Ramos (cell line): ENCODE measurements at regions not wholly inside any gene's neighbourhood (a gene's known extent, or its start where the extent isn't known, plus 50 kb on each side); places are given as distances from the start of the nearest gene placed in this dataset.

ENCODE experiments used
- in situ Hi-C: fragments of 300-500 bp; cut with MboI; formaldehyde crosslinking; loops from one replicate; pipeline ENCODE4 v1.14.3; 2022; ENCODE audit warnings: low sequenced_read_pairs; ENCODE audit not compliant: unreplicated experiment

DNA sequence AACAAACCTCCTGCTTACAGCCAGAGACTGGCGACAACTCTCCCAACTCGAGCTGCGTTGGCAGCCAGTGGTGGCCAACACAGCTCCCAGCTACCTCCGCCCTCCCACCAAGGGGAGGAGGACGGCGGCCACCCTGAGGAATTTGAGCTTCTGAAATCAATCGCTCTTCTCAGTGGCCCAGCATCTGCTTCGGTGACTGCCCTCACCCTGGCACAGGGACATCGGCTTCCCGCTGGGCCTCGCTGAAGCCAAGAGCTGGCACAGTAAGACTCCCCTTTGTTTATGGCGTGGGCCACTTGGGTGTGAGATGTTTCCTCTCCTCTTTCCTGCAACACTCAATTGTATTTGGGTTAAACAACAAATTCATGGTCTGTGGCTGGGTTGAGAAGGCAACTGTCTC, 136.2 kb downstream of the ZBTB18 start:
- in situ Hi-C loops = no loop called here

DNA sequence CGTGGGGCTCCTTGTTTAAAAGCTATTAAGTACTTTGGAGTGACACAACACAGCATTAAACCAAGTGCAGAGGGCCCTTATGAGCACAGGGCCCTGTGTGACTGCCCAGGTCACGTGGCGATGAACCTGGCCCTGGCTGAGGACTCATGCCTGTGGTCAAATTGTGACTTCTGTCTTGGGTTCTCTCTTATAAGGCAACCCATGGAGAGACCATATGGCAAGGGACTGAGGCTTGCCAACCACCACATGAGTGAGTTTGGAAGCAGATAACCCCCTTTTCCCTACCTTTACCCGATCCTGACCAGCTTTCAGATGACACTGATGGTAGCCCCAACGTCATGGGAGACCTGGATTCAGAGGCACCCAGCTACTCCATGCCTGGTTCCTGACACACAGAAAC, 140.5 kb downstream of the ZBTB18 start:
- in situ Hi-C loops = no loop called here

DNA sequence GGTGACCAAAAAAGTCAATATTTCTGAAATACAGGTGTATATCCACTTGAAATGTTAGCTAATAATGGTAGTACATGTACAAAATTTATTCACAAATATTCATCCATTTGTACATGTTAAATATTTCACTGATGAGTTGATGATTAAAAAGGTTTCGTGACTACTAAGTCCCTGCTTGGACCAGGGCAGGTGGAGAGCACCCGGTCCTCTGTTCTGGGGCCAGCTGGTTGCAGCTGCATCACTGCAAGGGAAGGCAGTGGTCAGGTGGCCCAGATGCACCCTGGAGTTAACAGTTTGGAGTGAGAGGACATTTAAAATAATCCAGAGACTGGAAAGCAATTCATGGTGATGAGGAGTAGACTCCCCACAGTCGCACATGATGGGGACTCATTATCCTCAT, 141.2 kb downstream of the ZBTB18 start:
- in situ Hi-C loops = no loop called here

DNA sequence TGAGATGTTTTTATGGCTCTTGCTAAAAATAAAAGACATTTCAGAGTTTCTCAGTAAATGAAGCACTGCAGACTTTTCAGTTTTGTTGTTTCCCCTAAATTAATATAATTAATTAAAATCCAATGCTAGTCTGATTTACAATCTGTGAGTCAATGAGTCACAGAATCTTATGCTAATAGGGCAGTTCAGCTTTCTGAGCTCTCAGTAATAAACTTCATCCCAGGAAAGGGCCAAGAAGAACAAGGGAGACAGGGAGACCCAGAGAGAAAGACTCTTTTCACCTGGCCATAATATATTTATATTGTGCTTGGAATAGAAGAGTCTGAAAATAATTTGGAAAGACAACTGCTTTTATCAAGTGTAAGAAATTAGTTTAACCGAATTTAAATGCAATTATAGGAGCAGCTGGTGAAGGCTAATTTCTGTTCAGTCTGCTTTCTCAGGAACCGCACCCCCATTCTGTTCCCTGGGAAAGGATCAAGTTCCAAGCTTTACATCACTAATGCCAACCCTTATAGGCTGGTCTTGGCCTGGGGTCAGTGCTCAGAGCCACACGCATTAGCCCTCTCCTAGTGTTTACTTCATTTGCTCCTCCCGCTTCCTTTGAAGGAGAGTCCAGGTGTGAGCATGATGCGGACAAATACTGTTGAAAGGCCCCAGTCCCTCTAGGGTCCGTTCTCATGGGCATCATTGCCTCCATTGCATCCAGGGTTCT, 145.6 kb downstream of the ZBTB18 start:
- in situ Hi-C loops = no loop called here

DNA sequence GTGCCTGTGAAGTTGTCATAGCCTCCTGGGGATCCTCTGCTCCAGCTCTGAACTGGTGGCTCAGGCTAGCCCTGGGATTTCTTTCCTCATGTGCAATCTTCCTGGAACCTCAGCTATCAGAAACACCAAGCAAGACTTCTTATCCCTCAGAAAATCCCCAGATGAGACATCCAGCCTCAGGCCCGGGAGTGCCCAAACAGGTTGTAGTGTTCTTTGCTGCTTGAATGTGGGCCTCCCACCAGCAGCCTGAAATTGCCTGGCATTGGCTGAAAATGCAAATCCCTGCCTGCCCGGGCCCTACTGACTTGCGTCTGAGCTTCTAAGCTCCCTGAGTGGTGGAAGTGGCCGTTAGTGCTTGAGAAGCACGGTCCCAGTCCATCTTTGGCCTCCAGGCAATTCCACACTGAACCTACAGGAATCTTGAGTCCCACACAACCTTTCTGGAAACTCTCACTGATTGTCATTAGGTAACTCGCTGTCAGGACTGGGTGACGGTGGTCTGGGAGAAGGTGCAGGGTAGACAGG, 146.8 kb downstream of the ZBTB18 start:
- in situ Hi-C loops = no loop called here

DNA sequence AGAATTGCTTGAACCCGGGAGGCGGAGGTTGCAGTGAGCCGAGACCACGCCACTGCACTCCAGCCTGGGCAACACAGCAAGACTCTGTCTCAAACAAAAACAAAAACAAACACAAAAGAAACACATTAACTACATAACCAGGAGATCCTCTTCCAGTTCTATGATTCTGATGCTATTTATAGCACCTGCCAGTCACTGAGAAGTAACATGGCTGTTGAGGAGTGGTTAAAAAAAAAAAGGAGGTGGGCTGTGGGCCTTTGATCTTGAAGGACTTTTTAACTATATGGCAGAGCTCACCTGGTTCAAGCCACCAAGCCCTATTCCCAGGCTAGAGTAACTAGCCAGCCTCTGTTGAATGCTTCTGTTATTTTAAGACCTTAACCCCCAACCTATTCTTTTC, 148.8 kb downstream of the ZBTB18 start:
- in situ Hi-C loops = no loop called here

DNA sequence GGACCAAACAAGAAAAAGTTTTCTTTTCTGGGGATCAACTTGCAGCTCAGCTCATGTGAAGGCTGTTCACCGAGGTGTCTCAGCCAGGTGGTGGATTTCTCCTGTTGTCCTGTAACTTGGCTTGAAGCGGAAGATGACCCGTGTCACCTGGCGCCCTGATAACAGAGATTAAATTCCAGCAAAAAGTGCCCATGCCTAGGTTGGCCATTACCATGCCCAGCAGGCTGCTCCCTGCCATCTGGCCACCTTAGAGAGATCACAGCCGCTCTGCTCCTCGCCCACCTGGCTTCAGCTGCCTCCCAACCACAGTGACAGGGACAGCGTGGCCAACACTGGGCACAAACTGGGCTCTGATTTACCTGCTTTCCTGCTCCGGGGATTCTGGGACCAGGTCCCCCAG, 149.5 kb downstream of the ZBTB18 start:
- in situ Hi-C loops = no loop called here

DNA sequence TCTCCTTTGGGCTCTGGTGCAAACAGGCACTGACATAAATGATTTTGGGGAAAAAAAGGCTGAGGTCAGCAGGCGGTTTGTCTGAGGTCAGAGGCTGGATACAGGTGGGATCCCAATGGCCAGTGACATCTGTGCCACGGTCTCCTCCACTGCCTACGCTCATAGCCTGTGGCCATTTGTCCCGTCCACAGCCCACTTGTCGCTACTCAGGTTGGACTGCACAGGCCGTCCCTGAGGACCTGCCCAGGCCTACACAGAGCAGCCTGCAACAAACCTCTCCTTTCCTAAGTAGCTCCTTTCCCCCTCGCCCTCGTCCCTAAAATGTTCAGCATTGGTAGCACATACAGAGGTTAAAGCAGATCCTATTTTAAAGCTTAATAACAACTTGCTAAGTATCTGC, 150.7 kb downstream of the ZBTB18 start:
- in situ Hi-C loops = no loop called here

DNA sequence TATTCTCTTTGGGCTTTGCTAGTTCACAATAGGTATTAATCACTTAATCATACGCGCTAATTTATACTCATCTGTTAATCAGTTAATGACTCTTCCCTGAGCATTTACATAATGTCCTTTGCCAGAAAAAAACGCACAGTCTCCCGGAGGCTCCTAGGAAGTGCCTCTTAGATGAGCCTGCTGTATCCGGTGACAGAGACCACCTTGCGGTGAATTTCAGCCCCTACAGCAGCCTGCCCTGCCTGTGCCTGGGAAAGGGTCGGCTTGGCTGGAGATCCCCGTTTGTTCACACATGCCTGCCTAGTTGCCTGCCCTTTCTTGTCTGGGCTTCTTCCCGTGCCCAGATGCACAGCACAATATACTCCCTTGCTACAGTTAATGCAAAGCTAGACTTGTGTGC, 152.9 kb downstream of the ZBTB18 start:
- in situ Hi-C loops = no loop called here

DNA sequence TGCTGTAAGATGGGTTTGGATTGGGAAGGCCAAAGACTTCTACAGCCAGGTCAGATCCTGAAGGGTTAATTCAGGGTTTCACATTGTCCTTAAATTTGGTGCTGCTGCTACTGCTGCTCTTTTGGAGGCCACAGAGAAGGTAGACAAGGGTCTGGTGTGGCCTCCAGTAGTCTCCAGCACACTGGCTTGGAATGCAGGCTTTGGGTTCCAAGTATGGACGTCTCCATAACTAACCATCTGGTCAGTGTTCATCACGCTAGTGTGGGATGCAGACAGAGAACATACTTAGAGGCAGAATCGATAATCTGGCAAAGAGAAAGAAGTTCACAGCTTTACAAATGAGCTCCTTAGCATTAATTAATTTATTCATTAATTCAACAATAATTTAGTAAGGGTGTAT, 154.1 kb downstream of the ZBTB18 start:
- in situ Hi-C loops = no loop called here

DNA sequence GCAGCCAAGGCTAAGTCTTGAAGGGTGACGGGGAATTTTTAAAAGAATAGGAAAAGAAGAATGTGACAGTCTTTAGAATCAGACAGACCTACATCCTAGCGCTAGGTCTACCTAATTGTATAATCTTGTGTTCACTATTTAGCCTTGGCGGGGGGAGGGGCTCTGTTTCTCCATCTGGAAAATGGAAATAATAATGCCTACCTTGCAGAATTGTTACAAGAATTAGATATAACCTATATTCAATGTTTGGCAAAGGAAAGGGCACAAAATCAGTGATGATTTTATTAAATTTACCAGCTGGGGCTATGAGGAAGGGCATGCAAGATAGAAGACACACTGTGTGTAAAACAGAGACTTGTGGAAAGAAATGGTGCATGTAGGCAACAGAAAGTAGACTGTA, 154.8 kb downstream of the ZBTB18 start:
- in situ Hi-C loops = no loop called here

DNA sequence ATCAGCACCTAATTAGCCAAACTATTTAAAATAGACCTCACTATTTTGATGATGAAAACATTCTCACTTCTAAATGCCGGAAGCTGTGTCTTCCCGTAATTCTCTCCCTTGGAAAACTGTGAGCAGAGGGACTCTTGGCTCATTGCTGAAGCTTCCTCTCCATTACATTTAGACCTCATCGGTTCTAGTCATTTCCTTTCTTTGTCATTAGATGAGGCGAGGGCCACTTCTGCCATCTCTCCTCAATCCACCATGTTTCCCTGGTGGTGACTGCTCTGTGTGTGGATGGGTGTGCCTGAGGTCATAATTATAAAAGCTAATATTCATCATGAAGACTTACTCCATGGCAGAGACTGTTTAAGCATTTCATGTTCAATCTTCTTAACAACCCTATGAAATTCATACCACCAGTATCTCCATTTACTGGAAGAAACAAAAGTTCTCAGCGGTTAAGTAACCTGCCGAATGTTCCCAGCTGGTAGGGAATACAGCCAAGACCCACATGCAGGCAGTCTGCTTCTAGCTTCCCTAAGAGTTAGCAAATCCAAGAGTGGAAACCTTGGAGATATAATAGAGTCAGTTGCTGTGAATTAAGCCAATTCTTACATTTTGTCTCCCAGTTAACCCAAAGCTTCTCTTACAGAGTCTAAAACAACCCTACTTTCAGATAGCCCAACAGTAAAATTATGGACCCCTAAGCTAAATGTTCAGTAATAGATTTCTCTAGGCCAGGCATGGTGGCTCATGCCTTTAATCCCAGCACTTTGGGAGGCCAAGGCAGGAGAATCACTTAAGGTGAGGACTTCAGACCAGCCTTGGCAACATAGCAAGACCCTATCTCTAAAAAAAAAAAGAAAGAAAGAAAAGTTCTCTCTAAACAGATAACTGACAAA, 156.2 kb downstream of the ZBTB18 start:
- in situ Hi-C loops = no loop called here

DNA sequence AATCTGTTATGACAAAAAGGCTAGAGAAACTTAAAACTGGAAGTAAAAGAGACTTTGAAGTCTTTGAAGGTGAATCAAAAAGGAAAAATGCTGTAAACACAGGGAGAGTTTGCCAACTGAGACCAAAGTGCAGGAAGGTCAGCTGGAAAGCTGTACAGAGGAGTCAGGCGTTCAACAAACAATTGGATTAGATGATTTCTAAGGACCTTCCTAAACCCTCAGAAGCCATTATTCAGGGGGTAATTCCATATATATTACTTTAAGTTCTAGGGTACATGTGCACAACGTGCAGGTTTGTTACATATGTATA, 156.8 kb downstream of the ZBTB18 start:
- in situ Hi-C loops = no loop called here

DNA sequence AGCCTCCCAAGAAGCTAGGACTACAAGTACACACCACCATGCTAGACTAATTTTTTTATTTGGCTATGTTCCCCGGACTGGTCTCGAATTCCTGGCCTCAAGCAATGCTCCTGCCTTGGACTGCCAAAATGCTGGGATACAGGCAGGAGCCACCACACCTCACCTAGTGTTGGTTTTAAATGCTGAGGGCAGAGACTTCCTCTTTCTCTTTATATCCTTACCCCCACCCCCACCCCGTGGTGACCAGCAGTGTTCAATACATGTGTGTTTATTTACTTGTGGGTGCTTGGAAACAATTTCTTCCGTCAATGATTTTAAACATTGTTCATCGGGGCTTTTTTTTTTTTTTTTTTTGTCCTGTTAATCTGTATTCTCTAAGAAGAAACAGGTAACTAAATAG, 158.9 kb downstream of the ZBTB18 start:
- in situ Hi-C loops = no loop called here

DNA sequence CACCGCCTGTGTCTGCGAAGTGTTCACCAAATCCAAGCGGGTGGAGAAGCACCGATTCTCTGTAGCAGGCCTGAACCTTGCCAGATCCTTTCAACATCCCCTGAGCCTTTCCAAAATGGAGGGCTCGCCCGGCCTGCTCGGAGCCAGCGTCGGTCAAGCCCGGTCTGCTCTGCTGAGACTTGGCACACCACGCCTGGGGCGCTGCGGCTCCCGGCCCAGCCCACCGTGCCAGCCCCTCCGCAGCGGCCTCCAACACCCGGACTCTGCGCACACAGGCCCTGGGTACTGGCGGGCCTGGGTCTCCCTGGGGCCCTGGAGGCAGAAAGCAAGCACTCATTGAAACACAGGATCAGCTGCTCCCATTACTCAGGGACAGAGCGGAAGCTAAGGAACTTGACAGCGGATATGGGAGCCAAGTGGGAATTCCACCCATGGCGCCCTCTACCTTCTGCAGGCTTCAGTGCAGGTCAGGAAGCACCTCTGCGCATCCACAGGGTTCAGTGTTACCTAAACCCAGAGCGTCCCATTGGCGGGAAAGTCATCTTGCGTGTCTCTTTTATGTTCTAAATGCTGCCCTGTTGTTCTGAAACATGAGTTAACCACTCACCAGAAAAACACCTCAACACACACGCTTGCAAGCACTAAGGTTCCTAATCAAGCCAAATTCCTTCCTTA, 159.9 kb downstream of the ZBTB18 start:
- in situ Hi-C loops = no loop called here

DNA sequence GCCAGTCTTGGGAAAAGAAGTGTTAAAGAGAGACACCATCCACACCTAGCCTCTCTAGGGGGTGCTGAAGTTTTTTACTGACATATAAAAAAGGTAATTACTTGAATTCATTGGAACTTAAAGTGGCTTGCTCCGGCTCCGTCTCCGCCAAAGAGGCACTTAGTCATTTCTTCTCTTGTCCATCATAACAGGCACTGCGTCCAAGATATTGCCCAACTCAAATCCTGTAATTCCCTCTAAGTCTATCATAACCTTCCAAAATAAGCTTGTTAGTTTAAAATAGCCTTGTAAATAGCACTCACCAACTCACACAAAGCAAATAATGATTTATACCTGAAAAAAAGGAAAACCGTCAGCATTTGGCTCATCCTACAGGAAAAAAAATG, 160.5 kb downstream of the ZBTB18 start:
- in situ Hi-C loops = no loop called here

DNA sequence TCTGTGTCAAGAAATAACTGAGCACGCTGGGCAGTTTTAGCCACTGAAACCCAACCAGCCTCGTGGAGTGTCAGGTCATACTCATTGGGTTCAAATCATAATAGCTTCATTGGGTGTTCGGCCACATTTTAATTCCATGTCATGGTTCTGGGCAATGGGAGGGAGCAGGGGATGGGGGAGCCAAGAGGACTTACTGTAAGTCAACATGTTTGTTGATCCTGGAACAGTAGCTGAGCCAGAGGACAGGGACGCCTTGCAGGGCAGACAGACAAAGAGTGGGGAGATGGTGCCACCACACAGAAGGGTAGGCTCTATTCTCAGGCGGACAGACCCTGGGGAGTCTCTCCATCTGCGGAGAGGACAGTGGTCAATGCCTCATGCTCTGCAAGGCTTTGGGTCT, 161.1 kb downstream of the ZBTB18 start:
- in situ Hi-C loops = no loop called here

DNA sequence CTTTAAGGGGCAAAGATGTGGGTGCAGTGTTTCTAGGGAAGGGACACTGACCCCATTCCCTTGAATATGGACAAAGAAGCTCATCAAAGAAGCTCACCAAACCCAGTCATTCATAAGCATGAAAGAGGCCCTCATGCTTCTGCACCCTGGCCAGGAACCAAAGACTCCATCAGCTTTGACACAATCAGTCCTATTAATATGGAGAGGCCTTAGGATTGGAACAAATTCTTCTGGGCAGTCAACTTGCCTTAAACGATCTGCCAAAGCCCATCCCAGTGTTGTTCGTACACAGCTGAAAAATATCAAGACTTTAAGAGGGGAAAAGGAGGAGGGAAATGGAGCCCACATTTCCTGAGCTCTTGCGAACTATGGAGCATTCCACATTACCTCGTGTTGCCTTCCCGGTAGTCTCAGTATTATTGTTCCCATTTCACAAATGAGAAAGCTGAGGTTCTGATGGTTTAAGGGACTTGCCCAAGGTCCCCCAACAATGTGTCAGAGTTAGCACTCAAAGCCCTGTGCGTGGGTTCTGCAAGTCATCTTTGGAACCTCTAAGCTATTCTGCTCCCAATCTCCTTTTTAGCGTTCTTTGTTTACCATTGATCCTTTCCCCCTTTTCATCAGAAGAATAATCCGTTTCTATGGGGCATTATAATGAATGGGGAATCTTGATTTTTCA, 161.9 kb downstream of the ZBTB18 start:
- in situ Hi-C loops = no loop called here

DNA sequence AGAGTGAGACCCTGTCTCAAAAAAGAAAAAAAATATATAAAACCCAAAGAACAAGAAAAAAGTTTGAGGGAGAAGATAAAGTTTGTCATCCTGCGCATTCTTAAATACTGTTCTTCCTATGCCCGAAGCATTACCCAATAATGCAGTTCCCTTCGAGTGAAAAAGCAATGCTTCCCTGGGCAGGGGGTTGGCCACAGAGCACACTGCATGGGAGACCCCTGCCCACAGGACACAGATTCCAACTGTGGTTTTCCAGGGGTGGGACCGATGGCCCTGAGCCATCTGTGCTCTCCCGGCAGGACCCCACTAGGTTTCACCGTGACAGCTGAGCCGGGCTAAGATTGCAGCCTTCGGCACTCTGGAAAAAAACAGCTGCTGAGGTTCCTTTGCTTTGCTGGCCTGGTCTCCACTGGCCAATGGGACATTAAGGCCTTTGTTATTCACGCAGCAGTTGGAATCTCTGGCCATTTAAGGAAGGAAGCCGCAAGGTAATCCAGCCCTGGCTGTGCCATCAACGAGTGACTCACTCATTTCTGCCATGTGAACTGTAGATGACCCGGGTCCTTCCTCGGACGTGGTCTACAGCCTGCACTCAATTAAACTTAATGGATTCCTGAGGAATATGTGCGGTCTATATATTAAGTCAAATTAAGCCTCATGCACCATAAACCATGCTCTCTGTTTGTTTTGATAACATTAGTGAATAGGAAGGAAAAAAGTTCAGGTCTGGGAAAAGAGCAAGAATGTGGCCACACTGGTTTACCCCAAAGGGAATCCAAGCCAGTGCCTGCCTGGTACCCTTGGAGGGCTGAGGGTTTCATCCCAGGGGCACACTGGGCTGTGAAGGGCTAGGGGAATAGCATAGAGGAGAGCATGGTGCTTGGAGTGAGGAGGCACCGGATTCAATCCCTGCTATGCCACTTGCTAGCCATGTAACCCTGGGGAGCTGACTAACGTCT, 163.2 kb downstream of the ZBTB18 start:
- in situ Hi-C loops = no loop called here

DNA sequence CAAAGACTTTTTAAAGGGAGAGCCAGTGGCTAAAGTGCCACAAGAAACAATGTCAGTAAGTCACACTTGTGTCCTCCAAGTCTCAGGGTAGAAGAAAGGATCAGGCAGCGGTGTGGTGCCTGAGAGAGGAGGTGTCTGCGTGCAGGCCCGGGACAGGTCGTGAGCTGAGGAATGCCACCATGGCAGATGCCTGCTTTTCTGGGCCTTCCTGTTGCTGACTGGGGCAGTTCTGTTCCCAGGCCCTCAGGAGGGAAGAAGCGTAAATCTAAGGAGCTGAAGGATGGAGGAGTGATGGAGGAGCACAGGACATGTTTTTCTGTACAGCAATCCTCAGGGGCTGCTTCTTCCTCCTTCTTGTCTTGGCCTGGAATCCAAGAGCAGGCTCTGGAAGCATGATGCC, 165.8 kb downstream of the ZBTB18 start:
- in situ Hi-C loops = no loop called here
